H1 (cell line): ENCODE measurements at regions not wholly inside any gene's neighbourhood (a gene's known extent, or its start where the extent isn't known, plus 50 kb on each side); places are given as distances from the start of the nearest gene placed in this dataset.

ENCODE experiments used
- CTCF ChIA-PET: fragments of 300-600 bp; sonication (Branson Sonifier 250); formaldehyde crosslinking; loops from one replicate; lab custom pipeline; 2021; ENCODE audit not compliant: partially characterized antibody; lab: Charles Lee
- POLR2A ChIA-PET: fragments of 300-600 bp; sonication (Branson Sonifier 250); formaldehyde crosslinking; loops from one replicate; lab custom pipeline; 2021; ENCODE audit warnings: inconsistent platforms; ENCODE audit not compliant: partially characterized antibody; lab: Charles Lee
- DNase-seq, 2 experiments: peaks; one replicate each; pipeline versions ENCODE4 v3.0.0 to v3.0.0-alpha.2; 2010 to 2022; ENCODE audit warnings: low spot score in 2 of 2, low read depth in 1 of 2, mixed read lengths in 1 of 2
- FAIRE-seq: peaks from 2 replicates; lab custom pipeline; 2011; peaks lifted over from hg19 to GRCh38; lab: Jason Lieb, UNC
- H2AFZ ChIP-seq: 2 replicates; pipeline ENCODE4 v1.8.1; 2012; ENCODE audit warnings: low read length, inconsistent platforms
- H2AK5ac ChIP-seq: 2 replicates; pipeline ENCODE4 v1.6.1; 2013; ENCODE audit warnings: low read depth, low read length
- H2BK120ac ChIP-seq: replicated peaks from 2 replicates; pipeline ENCODE3; 2013; ENCODE audit warnings: low read depth, low read length, inconsistent platforms
- H2BK12ac ChIP-seq: 2 replicates; pipeline ENCODE4 v1.6.1; 2013; ENCODE audit warnings: low read depth, low read length
- H2BK15ac ChIP-seq: 2 replicates; pipeline ENCODE4 v1.6.1; 2013; ENCODE audit warnings: low read length
- H2BK20ac ChIP-seq: 2 replicates; pipeline ENCODE4 v1.6.1; 2013; ENCODE audit warnings: low read length
- H2BK5ac ChIP-seq: 2 replicates; pipeline ENCODE4 v1.6.1; 2013; ENCODE audit warnings: low read depth, low read length
- H3K14ac ChIP-seq: 2 replicates; pipeline ENCODE4 v1.6.1; 2013; ENCODE audit warnings: inconsistent platforms; ENCODE audit not compliant: insufficient read length
- H3K18ac ChIP-seq: 2 replicates; pipeline ENCODE4 v1.6.1; 2013; ENCODE audit warnings: low read length; ENCODE audit errors: extremely low read depth
- H3K23ac ChIP-seq: 2 replicates; pipeline ENCODE4 v1.6.1; 2013; ENCODE audit warnings: inconsistent platforms; ENCODE audit not compliant: insufficient read length
- H3K23me2 ChIP-seq: 2 replicates; pipeline ENCODE4 v1.6.1; 2013; ENCODE audit warnings: low read depth, low read length
- H3K27ac ChIP-seq: 2 replicates; pipeline ENCODE4 v1.6.1; 2011; ENCODE audit warnings: low read depth, low read length, inconsistent platforms
- H3K27me3 ChIP-seq, 4 experiments: replicated peaks in 1 of 4; 1 replicate in 1 of 4; 2 replicates in 3 of 4; pipeline versions ENCODE4 v1.6.1 to v1.8.1; 2011 to 2013; ENCODE audit warnings: low read length in 3 of 4, mild to moderate bottlenecking in 3 of 4, inconsistent platforms in 2 of 4, mixed read lengths in 2 of 4, moderate library complexity in 1 of 4; ENCODE audit not compliant: control insufficient read depth in 3 of 4, insufficient read depth in 3 of 4; ENCODE audit errors: extremely low read depth in 1 of 4
- H3K36me3 ChIP-seq, 4 experiments: 2 replicates each; pipeline versions ENCODE4 v1.6.1 to v1.8.1; 2011 to 2013; ENCODE audit warnings: mild to moderate bottlenecking in 4 of 4, low read length in 3 of 4, moderate library complexity in 2 of 4, control low read depth in 1 of 4, inconsistent platforms in 1 of 4; ENCODE audit not compliant: insufficient read depth in 4 of 4, control insufficient read depth in 2 of 4
- H3K4ac ChIP-seq: replicated peaks from 2 replicates; pipeline ENCODE3; 2013; ENCODE audit warnings: low read length, low read depth, mixed read lengths, inconsistent platforms; ENCODE audit not compliant: insufficient read length
- H3K4me1 ChIP-seq, 4 experiments: replicated peaks in 1 of 4; 1 replicate in 1 of 4; 2 replicates in 3 of 4; pipeline versions ENCODE4 v1.6.1 to v1.8.1; 2011 to 2013; ENCODE audit warnings: low read length in 3 of 4, inconsistent platforms in 2 of 4, mixed read lengths in 1 of 4; ENCODE audit not compliant: insufficient read depth in 4 of 4, control insufficient read depth in 3 of 4
- H3K4me2 ChIP-seq, 2 experiments: 2 replicates each; pipeline versions ENCODE4 v1.6.1 to v1.8.1; 2011 to 2013; ENCODE audit warnings: low read depth in 2 of 2, low read length in 2 of 2, control low read depth in 1 of 2, inconsistent platforms in 1 of 2, mild to moderate bottlenecking in 1 of 2; ENCODE audit not compliant: insufficient read depth in 1 of 2
- H3K4me3 ChIP-seq, 4 experiments: fragments of 200-600, 300-600 bp in 1 of 4; sonication (generic), shearing (Covaris generic), sonication (Bioruptor Twin) in 1 of 4; 2 replicates each; pipeline versions ENCODE4 v1.5.1 to v1.8.1; 2011 to 2016; ENCODE audit warnings: low read length in 4 of 4, low read depth in 3 of 4, control low read depth in 2 of 4, inconsistent platforms in 2 of 4, mild to moderate bottlenecking in 2 of 4, mixed read lengths in 1 of 4, moderate library complexity in 1 of 4; ENCODE audit not compliant: insufficient read depth in 2 of 4; ENCODE audit errors: extremely low read depth in 1 of 4
- H3K56ac ChIP-seq: replicated peaks from 2 replicates; pipeline ENCODE3; 2013; ENCODE audit warnings: low read depth, mild to moderate bottlenecking, mixed read lengths, low read length, inconsistent platforms; ENCODE audit not compliant: insufficient read length
- H3K79me1 ChIP-seq: 2 replicates; pipeline ENCODE4 v1.6.1; 2013; ENCODE audit warnings: low read depth, low read length, control low read depth
- H3K79me2 ChIP-seq, 2 experiments: 2 replicates each; pipeline versions ENCODE4 v1.6.1 to v1.8.1; 2012 to 2013; ENCODE audit warnings: low read length in 2 of 2, mild to moderate bottlenecking in 2 of 2, inconsistent platforms in 1 of 2; ENCODE audit not compliant: insufficient read depth in 2 of 2, control insufficient read depth in 1 of 2
- H3K9ac ChIP-seq, 4 experiments: replicated peaks in 1 of 4; 1 replicate in 1 of 4; 2 replicates in 3 of 4; pipeline versions ENCODE4 v1.6.1 to v1.8.1; 2011 to 2013; ENCODE audit warnings: low read depth in 3 of 4, low read length in 3 of 4, control low read depth in 2 of 4, mild to moderate bottlenecking in 2 of 4, moderate library complexity in 2 of 4, inconsistent platforms in 1 of 4; ENCODE audit errors: extremely low read depth in 1 of 4
- H3K9me3 ChIP-seq, 2 experiments: 2 replicates each; pipeline versions ENCODE4 v1.6.1 to v1.8.1; 2012 to 2013; ENCODE audit warnings: mild to moderate bottlenecking in 2 of 2, moderate library complexity in 2 of 2, control low read depth in 1 of 2, inconsistent platforms in 1 of 2, low read depth in 1 of 2, low read length in 1 of 2, mixed read lengths in 1 of 2; ENCODE audit not compliant: insufficient read depth in 2 of 2
- H4K20me1 ChIP-seq, 2 experiments: replicated peaks in 1 of 2; 2 replicates each; pipeline versions ENCODE3 to v1.8.1; 2011 to 2013; ENCODE audit warnings: inconsistent platforms in 2 of 2, low read length in 2 of 2, mild to moderate bottlenecking in 1 of 2; ENCODE audit not compliant: insufficient read depth in 2 of 2, control insufficient read depth in 1 of 2
- H4K5ac ChIP-seq: 2 replicates; pipeline ENCODE4 v1.6.1; 2013; ENCODE audit warnings: low read length, low read depth, mixed read lengths, inconsistent platforms; ENCODE audit not compliant: insufficient read length
- H4K8ac ChIP-seq: 2 replicates; pipeline ENCODE4 v1.8.0; 2013; ENCODE audit warnings: mild to moderate bottlenecking, moderate library complexity, low read length, inconsistent platforms; ENCODE audit not compliant: insufficient read depth; ENCODE audit errors: extremely low read depth
- H4K91ac ChIP-seq: replicated peaks from 2 replicates; pipeline ENCODE3; 2013; ENCODE audit warnings: low read length, mixed read lengths, inconsistent platforms; ENCODE audit not compliant: insufficient read length
- CTCF ChIP-seq, 3 experiments: IDR thresholded peaks; 1 replicate in 2 of 3; 2 replicates in 1 of 3; pipeline versions ENCODE4 v1.5.1 to v1.6.1; 2011; ENCODE audit warnings: low read length in 3 of 3, mild to moderate bottlenecking in 3 of 3, inconsistent platforms in 2 of 3, low read depth in 1 of 3, moderate library complexity in 1 of 3; ENCODE audit not compliant: insufficient read depth in 1 of 3; ENCODE audit errors: control extremely low read depth in 1 of 3
- HDAC6 ChIP-seq: IDR thresholded peaks from one replicate; pipeline ENCODE4 v1.7.1; 2012; ENCODE audit warnings: low read depth, mild to moderate bottlenecking, inconsistent platforms, low read length, moderate library complexity
- RAD21 ChIP-seq, 2 experiments: IDR thresholded peaks in 1 of 2; conservative IDR thresholded peaks in 1 of 2; 2 replicates each; pipeline ENCODE4 v1.6.1; 2011; ENCODE audit warnings: low read depth in 2 of 2, low read length in 2 of 2, improper control_type of control experiment in 1 of 2, inconsistent platforms in 1 of 2, mild to moderate bottlenecking in 1 of 2, moderate library complexity in 1 of 2
- WGBS, 2 experiments: shearing (Covaris generic) in 1 of 2; methylation state at CpG; one replicate each; pipeline versions ENCODE4 v1.1.6 to v1.1.7; 2013 to 2015; ENCODE audit warnings: low lambda C conversion rate in 2 of 2, mixed read lengths in 2 of 2, inconsistent platforms in 1 of 2, low coverage in 1 of 2, missing lambda C conversion rate in 1 of 2; ENCODE audit not compliant: insufficient replicate concordance in 2 of 2, insufficient coverage in 1 of 2, insufficient read length in 1 of 2; ENCODE audit errors: extremely low coverage in 1 of 2, missing lambda C conversion rate in 1 of 2; 5-methylcytosine and 5-hydroxymethylcytosine counted together

GRCh38 chr14:82855912-82856391, 1322.3 kb upstream of the SEL1L start:
- CTCF ChIA-PET: interaction anchor here (0.5 to 3.5 kb wide), 14 partner anchors 10 to 299 kb away, joined by 3 to 25 read pairs (median 3); no protein-coding TSS in a partner anchor
- H3K23ac ChIP-seq: no peak overlapping the region
- no peak overlapping the region for H4K5ac ChIP-seq
- H3K56ac ChIP-seq: no peak overlapping the region
- no peaks in the 10 kb centered on the region for H3K36me3 ChIP-seq
- no peak overlapping the region for H3K4me2 ChIP-seq
- no peak overlapping the region for H3K9ac ChIP-seq
- H3K4ac ChIP-seq: no peak overlapping the region
- no peak overlapping the region for H2BK5ac ChIP-seq
- POLR2A ChIA-PET: no interaction called here
- no peak overlapping the region for H2BK20ac ChIP-seq
- H3K4me3 ChIP-seq: no peak overlapping the region
- peak in 1 of 3 experiments; percentile 40; a peak in 1 of 4 replicates for TF ChIP-seq CTCF (IDR thresholded peaks at IDR 0.05; ENCODE audit: control extremely low read depth in 1 of 3, insufficient read depth in 1 of 3, low read depth in 1 of 3, low read length in 3 of 3)
- TF ChIP-seq HDAC6: no peak
- peak; percentile 33 to 44; a peak in 3 of 4 replicates for TF ChIP-seq RAD21 (IDR thresholded peaks at IDR 0.05 in 1 of 2, conservative IDR thresholded peaks at IDR 0.05 in 1 of 2; ENCODE audit: low read depth in 2 of 2, low read length in 2 of 2)
- no peaks in the 10 kb centered on the region for H4K20me1 ChIP-seq
- H4K8ac ChIP-seq: no peak overlapping the region
- H3K79me2 ChIP-seq: no peaks in the 10 kb centered on the region
- no peak overlapping the region for H3K18ac ChIP-seq
- no peaks in the 10 kb centered on the region for H3K4me1 ChIP-seq
- H3K23me2 ChIP-seq: no peaks in the 10 kb centered on the region
- no peak overlapping the region for H2BK120ac ChIP-seq
- no peak for FAIRE-seq
- H4K91ac ChIP-seq: no peak overlapping the region
- 80% methylated on average over 3 of the region's 3 CpGs; no CpG with 5 or more reads in 1 of the 2 experiments for WGBS, 2 experiments
- H2BK15ac ChIP-seq: no peak overlapping the region
- H2AFZ ChIP-seq: no peak overlapping the region
- no peak overlapping the region for H3K27ac ChIP-seq
- H2AK5ac ChIP-seq: no peak overlapping the region
- H3K79me1 ChIP-seq: no peaks in the 10 kb centered on the region
- DNase-seq: no peak
- no peak overlapping the region for H2BK12ac ChIP-seq
- H3K14ac ChIP-seq: no peak overlapping the region
- no peaks in the 10 kb centered on the region for H3K27me3 ChIP-seq
- no peaks in the 10 kb centered on the region for H3K9me3 ChIP-seq
